ENCODE measurements at regions not wholly inside any gene's neighbourhood (a gene's known extent, or its start where the extent isn't known, plus 50 kb on each side); places are given as distances from the start of the nearest gene placed in this dataset.
"Not testable (repeated sequence)": the region's sequence is repeated elsewhere in the genome, so short reads cannot be mapped to it uniquely, and the experiment has no call there.

- no peak for DNase-seq
Observed at GRCh38 chr13:55745828-55746227, 1394.9 kb upstream of the PRR20A start.

GRCh38 chr13:55761986-55762385 lies 1378.7 kb upstream of the PRR20A start:
- no peak for DNase-seq

GRCh38 chr13:55777612-55778011 lies 1363.1 kb upstream of the PRR20A start:
- DNase-seq = no peak

GRCh38 chr13:55783841-55784240 lies 1356.9 kb upstream of the PRR20A start:
- no peak for DNase-seq

- DNase-seq = no peak
Observed at GRCh38 chr13:55788548-55788947, 1352.2 kb upstream of the PRR20A start.

- DNase-seq = no peak
Observed at GRCh38 chr13:55792544-55793193, 1348.0 kb upstream of the PRR20A start.

- no peak for DNase-seq
Observed at GRCh38 chr13:55815458-55816033, 1325.2 kb upstream of the PRR20A start.

GRCh38 chr13:55816976-55817601 lies 1323.6 kb upstream of the PRR20A start:
- DNase-seq = no peak

- no peak for DNase-seq
Observed at GRCh38 chr13:55820817-55821216, 1319.9 kb upstream of the PRR20A start.

- DNase-seq = no peak
Observed at GRCh38 chr13:55869648-55870047, 1271.1 kb upstream of the PRR20A start.

GRCh38 chr13:55887561-55887960 lies 1253.2 kb upstream of the PRR20A start:
- no peak for DNase-seq

- no peak for DNase-seq
Observed at GRCh38 chr13:55893540-55893939, 1247.2 kb upstream of the PRR20A start.

- DNase-seq = no peak
Observed at GRCh38 chr13:55937180-55937579, 1203.5 kb upstream of the PRR20A start.

- DNase-seq = no peak
Observed at GRCh38 chr13:55948175-55948574, 1192.5 kb upstream of the PRR20A start.

GRCh38 chr13:55963934-55964333 lies 1176.8 kb upstream of the PRR20A start:
- DNase-seq = no peak

- DNase-seq = no peak
Observed at GRCh38 chr13:55967055-55967454, 1173.7 kb upstream of the PRR20A start.

GRCh38 chr13:55977436-55977835 lies 1163.3 kb upstream of the PRR20A start:
- DNase-seq = no peak

GRCh38 chr13:55981381-55981780 lies 1159.3 kb upstream of the PRR20A start:
- no peak for DNase-seq

- DNase-seq = not testable (repeated sequence)
Observed at GRCh38 chr13:55984026-55984425, 1156.7 kb upstream of the PRR20A start.

GRCh38 chr13:55990631-55991030 lies 1150.1 kb upstream of the PRR20A start:
- DNase-seq = no peak

GRCh38 chr13:55991666-55992065 lies 1149.1 kb upstream of the PRR20A start:
- DNase-seq = no peak

GRCh38 chr13:55992145-55992544 lies 1148.6 kb upstream of the PRR20A start:
- DNase-seq = no peak

- DNase-seq = no peak
Observed at GRCh38 chr13:55999709-56000108, 1141.0 kb upstream of the PRR20A start.

- DNase-seq = no peak
Observed at GRCh38 chr13:56009418-56009817, 1131.3 kb upstream of the PRR20A start.

- no peak for DNase-seq
Observed at GRCh38 chr13:56012644-56013043, 1128.1 kb upstream of the PRR20A start.

Data from NCI-H1048 (cell line).